Neuronal stem cell (in vitro differentiated cells): ENCODE measurements at regions not wholly inside any gene's neighbourhood (a gene's known extent, or its start where the extent isn't known, plus 50 kb on each side); places are given as distances from the start of the nearest gene placed in this dataset.

Experiments
- DNase-seq: peaks from one replicate; pipeline ENCODE4 v3.0.0-alpha.2; 2013; ENCODE audit warnings: low spot score
- H2AFZ ChIP-seq: one replicate; pipeline ENCODE4 v1.6.1; 2013; ENCODE audit warnings: mild to moderate bottlenecking, low read length, inconsistent platforms
- H2AK5ac ChIP-seq: 2 replicates; pipeline ENCODE4 v1.6.1; 2013; ENCODE audit warnings: low read depth, mild to moderate bottlenecking, inconsistent platforms, low read length, moderate library complexity, mixed read lengths
- H2BK120ac ChIP-seq: 2 replicates; pipeline ENCODE4 v1.6.1; 2013; ENCODE audit warnings: low read depth, mild to moderate bottlenecking, inconsistent platforms, low read length, moderate library complexity, mixed read lengths
- H2BK12ac ChIP-seq: one replicate; pipeline ENCODE4 v1.6.1; 2013; ENCODE audit warnings: low read length, inconsistent platforms
- H2BK15ac ChIP-seq: 2 replicates; pipeline ENCODE4 v1.6.1; 2013; ENCODE audit warnings: mild to moderate bottlenecking, low read length, inconsistent platforms, mixed read lengths
- H2BK5ac ChIP-seq: one replicate; pipeline ENCODE4 v1.6.1; 2013; ENCODE audit warnings: inconsistent platforms, mild to moderate bottlenecking, low read length, moderate library complexity
- H3K14ac ChIP-seq: one replicate; pipeline ENCODE4 v1.6.1; 2013; ENCODE audit warnings: low read length, inconsistent platforms
- H3K18ac ChIP-seq: 2 replicates; pipeline ENCODE4 v1.6.1; 2013; ENCODE audit warnings: low read length, inconsistent platforms
- H3K23ac ChIP-seq: 2 replicates; pipeline ENCODE4 v1.6.1; 2013; ENCODE audit warnings: low read depth, mild to moderate bottlenecking, mixed read lengths, low read length, inconsistent platforms; ENCODE audit not compliant: poor library complexity
- H3K27ac ChIP-seq: replicated peaks from 3 replicates; pipeline ENCODE4 v1.5.1; 2013; ENCODE audit warnings: low read length, inconsistent platforms
- H3K27me3 ChIP-seq, 3 experiments: 2 replicates each; pipeline ENCODE4 v1.6.1; 2013; ENCODE audit warnings: low read length in 3 of 3, mild to moderate bottlenecking in 2 of 3, inconsistent platforms in 1 of 3, low read depth in 1 of 3, mixed read lengths in 1 of 3, moderate library complexity in 1 of 3; ENCODE audit not compliant: control insufficient read depth in 3 of 3, insufficient read depth in 3 of 3
- H3K36me3 ChIP-seq, 2 donors: replicated peaks in 1 of 2; 2 replicates each; pipeline ENCODE4 v1.6.1; 2013; ENCODE audit warnings: low read length in 2 of 2; ENCODE audit not compliant: control insufficient read depth in 2 of 2, insufficient read depth in 2 of 2
- H3K4ac ChIP-seq: 2 replicates; pipeline ENCODE4 v1.6.1; 2013; ENCODE audit warnings: inconsistent platforms, mild to moderate bottlenecking, low read length, moderate library complexity
- H3K4me1 ChIP-seq, 2 donors: 1 replicate in 1 of 2; 2 replicates in 1 of 2; pipeline ENCODE4 v1.6.1; 2013; ENCODE audit warnings: low read length in 2 of 2, low read depth in 1 of 2; ENCODE audit not compliant: control insufficient read depth in 2 of 2, insufficient read depth in 1 of 2
- H3K4me2 ChIP-seq: one replicate; pipeline ENCODE4 v1.6.1; 2013; ENCODE audit warnings: mild to moderate bottlenecking, low read length, inconsistent platforms; ENCODE audit not compliant: insufficient read depth, poor library complexity, severe bottlenecking
- H3K4me3 ChIP-seq, 2 donors: 2 replicates each; pipeline ENCODE4 v1.5.1; 2013; ENCODE audit warnings: low read length in 2 of 2, mild to moderate bottlenecking in 2 of 2, inconsistent platforms in 1 of 2, moderate library complexity in 1 of 2
- H3K79me1 ChIP-seq: one replicate; pipeline ENCODE4 v1.6.1; 2013; ENCODE audit warnings: low read depth, mild to moderate bottlenecking, inconsistent platforms, low read length, moderate library complexity
- H3K9ac ChIP-seq: one replicate; pipeline ENCODE4 v1.6.1; 2013; ENCODE audit warnings: mild to moderate bottlenecking, low read depth, low read length, inconsistent platforms; ENCODE audit not compliant: poor library complexity
- H3K9me3 ChIP-seq, 2 donors: replicated peaks in 1 of 2; 2 replicates each; pipeline versions ENCODE3 to v1.6.1; 2013; ENCODE audit warnings: low read length in 2 of 2, mild to moderate bottlenecking in 2 of 2, inconsistent platforms in 1 of 2, low read depth in 1 of 2, mixed read lengths in 1 of 2, moderate library complexity in 1 of 2; ENCODE audit not compliant: control insufficient read depth in 2 of 2, insufficient read depth in 1 of 2
- H4K8ac ChIP-seq: one replicate; pipeline ENCODE4 v1.6.1; 2013; ENCODE audit warnings: low read depth, mild to moderate bottlenecking, inconsistent platforms, low read length, moderate library complexity
- H4K91ac ChIP-seq: one replicate; pipeline ENCODE4 v1.6.1; 2013; ENCODE audit warnings: low read length, low read depth, mild to moderate bottlenecking, inconsistent platforms; ENCODE audit not compliant: poor library complexity
- WGBS, 2 donors: extraction: QIAGEN DNeasy Blood & Tissue Kit; methylation state at CpG; one replicate each; pipeline ENCODE4 v1.1.7; 2013; ENCODE audit warnings: missing lambda C conversion rate in 2 of 2, mixed read lengths in 1 of 2; ENCODE audit not compliant: insufficient read length in 2 of 2, insufficient replicate concordance in 1 of 2; ENCODE audit errors: extremely low coverage in 2 of 2; 5-methylcytosine and 5-hydroxymethylcytosine counted together

DNA sequence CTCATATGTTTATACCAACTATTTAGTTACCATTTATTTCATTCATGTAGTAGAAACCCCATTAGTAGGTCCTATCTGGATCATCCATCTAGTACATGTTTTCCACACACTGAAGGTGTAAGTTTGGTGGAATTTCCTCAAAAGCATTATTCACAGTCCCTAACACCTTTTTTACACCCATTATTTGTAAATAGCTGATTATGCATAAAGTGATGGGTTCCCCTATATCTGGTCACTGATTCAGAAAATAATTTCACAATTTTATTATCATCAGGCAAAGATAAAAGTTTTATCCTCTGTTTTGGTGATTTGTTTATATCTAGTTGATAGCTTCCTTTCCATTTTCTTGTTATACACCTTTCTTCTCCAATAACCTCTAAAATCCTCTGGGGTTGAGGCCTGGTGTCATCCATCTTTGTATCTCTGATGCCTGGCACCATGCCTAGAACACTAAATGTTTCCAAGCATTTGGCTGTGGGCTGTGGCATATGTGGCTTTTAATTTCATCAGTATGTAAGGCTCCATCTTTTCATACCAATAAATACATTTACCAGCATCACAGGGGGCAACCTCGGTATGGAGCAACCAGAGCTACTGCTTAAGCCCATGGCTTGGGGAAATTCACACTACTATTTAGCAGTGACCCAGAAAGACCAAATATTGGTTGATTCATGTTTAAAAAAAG lies 1089.5 kb upstream of the LRRN3 start:
- H2BK12ac ChIP-seq: no peak overlapping the region

DNA sequence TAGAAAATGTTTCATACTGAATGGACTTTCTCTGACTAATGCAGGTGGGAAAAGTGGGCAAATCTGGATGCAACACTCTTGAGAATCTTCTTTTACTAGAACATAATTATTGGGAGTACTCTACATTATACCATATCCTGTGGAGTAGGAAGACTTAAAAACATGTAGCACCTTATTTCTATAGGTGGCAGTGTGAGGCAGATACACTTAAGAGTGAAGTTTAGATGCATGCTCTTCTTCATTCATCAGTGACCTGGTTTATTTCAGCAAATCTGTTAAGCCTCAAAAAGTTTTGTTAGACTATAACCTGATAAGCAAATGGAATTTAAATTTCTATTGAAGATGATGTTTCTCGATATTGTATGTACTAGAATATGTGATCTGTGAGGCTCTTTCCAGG lies 1087.1 kb upstream of the LRRN3 start:
- no peaks in the 10 kb centered on the region for H3K27me3 ChIP-seq
- H3K9ac ChIP-seq: no peak overlapping the region
- DNase-seq: no peak
- H2BK15ac ChIP-seq: no peak overlapping the region
- H3K9me3 ChIP-seq: no peaks in the 10 kb centered on the region
- no peaks in the 10 kb centered on the region for H3K79me1 ChIP-seq
- WGBS, 2 donors: no CpG with 5 or more reads among the region's 1 CpG
- no peaks in the 10 kb centered on the region for H3K4me1 ChIP-seq
- no peak overlapping the region for H3K18ac ChIP-seq
- no peak overlapping the region for H3K4me2 ChIP-seq
- no peak overlapping the region for H2AFZ ChIP-seq
- H2BK120ac ChIP-seq: no peak overlapping the region
- no peak overlapping the region for H4K8ac ChIP-seq
- no peak overlapping the region for H2BK12ac ChIP-seq
- no peak overlapping the region for H2BK5ac ChIP-seq
- no peak overlapping the region for H2AK5ac ChIP-seq
- H3K14ac ChIP-seq: no peak overlapping the region
- H3K23ac ChIP-seq: no peak overlapping the region
- no peak overlapping the region for H4K91ac ChIP-seq
- no peaks in the 10 kb centered on the region for H3K36me3 ChIP-seq
- H3K4ac ChIP-seq: no peak overlapping the region
- H3K4me3 ChIP-seq: no peak overlapping the region
- no peak overlapping the region for H3K27ac ChIP-seq

More for the DNA sequence above, 1089.5 kb upstream of the LRRN3 start:
- H2AFZ ChIP-seq: no peak overlapping the region
- no peaks in the 10 kb centered on the region for H3K36me3 ChIP-seq
- H3K9me3 ChIP-seq: no peaks in the 10 kb centered on the region
- H3K14ac ChIP-seq: no peak overlapping the region
- H2BK120ac ChIP-seq: no peak overlapping the region
- no peak overlapping the region for H2BK5ac ChIP-seq
- no CpG with 5 or more reads among the region's 1 CpG for whole genome bisulfite sequencing, 2 donors
- no peak overlapping the region for H2BK15ac ChIP-seq
- peaks cover 0 to under 1% of the 10 kb centered on the region in 2 donors for H3K4me1 ChIP-seq
- no peak overlapping the region for H3K4me2 ChIP-seq
- H3K18ac ChIP-seq: no peak overlapping the region
- no peak overlapping the region for H3K23ac ChIP-seq
- no peak overlapping the region for H2AK5ac ChIP-seq
- H4K8ac ChIP-seq: no peak overlapping the region
- H3K4me3 ChIP-seq: no peak overlapping the region
- H3K27ac ChIP-seq: no peak overlapping the region
- no peaks in the 10 kb centered on the region for H3K27me3 ChIP-seq
- no peak overlapping the region for H4K91ac ChIP-seq
- H3K4ac ChIP-seq: no peak overlapping the region
- DNase-seq: no peak
- H3K9ac ChIP-seq: no peak overlapping the region
- H3K79me1 ChIP-seq: no peaks in the 10 kb centered on the region

GRCh38 chr7:110007320-110008063 lies 1083.4 kb upstream of the LRRN3 start:
- Histone ChIP-seq H2BK15ac (no peak overlapping the region), H2AFZ (no peak overlapping the region), H3K18ac (no peak overlapping the region), H4K91ac (no peak overlapping the region), H3K27ac (no peak overlapping the region), H3K9ac (no peak overlapping the region), H3K23ac (no peak overlapping the region), H2BK120ac (no peak overlapping the region), H3K4me1 (no peaks in the 10 kb centered on the region), H3K4ac (no peak overlapping the region), H3K9me3 (no peaks in the 10 kb centered on the region), H2BK5ac (no peak overlapping the region), H3K4me2 (no peak overlapping the region), H3K14ac (no peak overlapping the region), H3K27me3 (no peaks in the 10 kb centered on the region), H4K8ac (no peak overlapping the region), H2BK12ac (no peak overlapping the region), H3K36me3 (no peaks in the 10 kb centered on the region), H3K4me3 (no peak overlapping the region), H3K79me1 (no peaks in the 10 kb centered on the region), H2AK5ac (no peak overlapping the region)
- WGBS, 2 donors: no CpG with 5 or more reads among the region's 4 CpGs
- DNase-seq: no peak

DNA sequence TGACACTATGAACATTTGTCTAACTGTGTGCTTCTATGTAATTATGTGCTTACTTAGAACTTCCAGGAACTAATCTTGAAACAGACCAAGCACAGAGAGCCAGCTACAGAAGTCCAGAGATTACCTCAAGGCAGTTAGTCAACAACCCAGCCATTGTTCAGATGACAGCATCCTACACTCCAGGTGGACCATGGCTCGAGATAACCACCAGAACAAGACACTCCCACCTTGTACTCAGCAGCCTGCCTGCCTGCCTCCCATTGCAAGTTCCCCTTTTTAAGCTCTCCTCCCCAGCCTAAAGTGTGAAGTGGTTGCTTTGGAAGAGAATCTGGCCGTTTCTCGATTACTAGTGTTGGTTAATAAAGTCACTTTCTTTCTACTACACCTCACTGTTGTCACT lies 1080.6 kb upstream of the LRRN3 start:
- Histone ChIP-seq H3K9me3 (no peaks in the 10 kb centered on the region), H3K4ac (no peak overlapping the region), H2AFZ (peak overlapping the region; percentile 0), H3K23ac (no peak overlapping the region), H3K9ac (no peak overlapping the region), H3K4me2 (no peak overlapping the region), H4K8ac (no peak overlapping the region), H2BK5ac (no peak overlapping the region), H3K79me1 (no peaks in the 10 kb centered on the region), H2BK120ac (no peak overlapping the region), H3K4me3 (no peak overlapping the region), H2BK15ac (no peak overlapping the region), H4K91ac (no peak overlapping the region), H3K27me3 (no peaks in the 10 kb centered on the region), H3K27ac (no peak overlapping the region), H3K14ac (no peak overlapping the region), H3K18ac (no peak overlapping the region), H2BK12ac (no peak overlapping the region), H2AK5ac (no peak overlapping the region), H3K4me1 (no peaks in the 10 kb centered on the region), H3K36me3 (no peaks in the 10 kb centered on the region)
- DNase-seq: no peak
- no CpG with 5 or more reads among the region's 3 CpGs for WGBS, 2 donors
